Muscle layer of duodenum (tissue), 2 donors: ENCODE measurements at regions not wholly inside any gene's neighbourhood (a gene's known extent, or its start where the extent isn't known, plus 50 kb on each side); places are given as distances from the start of the nearest gene placed in this dataset.

Experiments used
- H3K27ac ChIP-seq: one replicate; pipeline ENCODE4 v1.7.0; 2013; ENCODE audit warnings: mild to moderate bottlenecking, low read length
- H3K27me3 ChIP-seq: one replicate; pipeline ENCODE4 v1.7.0; 2013; ENCODE audit warnings: low read depth, mild to moderate bottlenecking, control low read depth, low read length
- H3K36me3 ChIP-seq, 2 donors: one replicate each; pipeline ENCODE4 v1.7.0; 2013; ENCODE audit warnings: low read length in 2 of 2, control low read depth in 1 of 2, mild to moderate bottlenecking in 1 of 2; ENCODE audit not compliant: insufficient read depth in 2 of 2, control insufficient read depth in 1 of 2
- H3K4me1 ChIP-seq, 2 donors: one replicate each; pipeline ENCODE4 v1.7.0; 2013; ENCODE audit warnings: low read length in 2 of 2, mild to moderate bottlenecking in 2 of 2, control low read depth in 1 of 2, moderate library complexity in 1 of 2; ENCODE audit not compliant: insufficient read depth in 2 of 2, control insufficient read depth in 1 of 2
- H3K4me3 ChIP-seq, 2 donors: one replicate each; pipeline ENCODE4 v1.7.0; 2013; ENCODE audit warnings: low read length in 2 of 2, low read depth in 1 of 2, mild to moderate bottlenecking in 1 of 2
- H3K9me3 ChIP-seq, 2 donors: one replicate each; pipeline ENCODE4 v1.7.0; 2013; ENCODE audit warnings: low read length in 2 of 2, control low read depth in 1 of 2, mild to moderate bottlenecking in 1 of 2; ENCODE audit not compliant: control insufficient read depth in 1 of 2
- donor health status: healthy.

- Histone ChIP-seq H3K9me3 (no peaks in the 10 kb centered on the region), H3K27ac (no peak overlapping the region), H3K36me3 (no peaks in the 10 kb centered on the region), H3K27me3 (no peaks in the 10 kb centered on the region), H3K4me3 (no peak overlapping the region), H3K4me1 (peaks cover 0 to 4% of the 10 kb centered on the region in 2 donors)
Measured at GRCh38 chr2:239514754-239515530, 114.1 kb upstream of the HDAC4 start.

DNA sequence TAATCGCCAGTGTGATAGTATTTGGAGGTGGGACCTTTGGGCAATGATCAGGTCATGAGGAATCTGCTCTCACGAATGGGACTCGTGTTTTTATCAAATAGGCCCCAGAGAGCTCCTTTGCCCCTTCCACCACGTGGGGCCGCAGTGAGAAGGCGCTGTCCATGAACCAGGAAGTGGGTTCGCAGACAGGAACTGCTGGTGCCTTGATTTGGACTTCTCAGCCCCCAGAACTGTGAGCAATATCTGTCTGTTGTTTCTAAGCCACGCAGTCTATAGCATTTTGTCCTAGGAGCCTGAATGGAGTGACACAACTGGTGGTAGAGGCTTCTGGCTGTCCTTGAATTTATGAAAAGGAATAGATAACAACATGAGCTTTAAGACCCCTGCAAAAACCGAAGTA lies 111.2 kb upstream of the HDAC4 start:
- Histone ChIP-seq H3K9me3 (no peaks in the 10 kb centered on the region), H3K27ac (no peak overlapping the region), H3K36me3 (no peaks in the 10 kb centered on the region), H3K4me3 (no peak overlapping the region), H3K27me3 (no peaks in the 10 kb centered on the region), H3K4me1 (no peaks in the 10 kb centered on the region)

DNA sequence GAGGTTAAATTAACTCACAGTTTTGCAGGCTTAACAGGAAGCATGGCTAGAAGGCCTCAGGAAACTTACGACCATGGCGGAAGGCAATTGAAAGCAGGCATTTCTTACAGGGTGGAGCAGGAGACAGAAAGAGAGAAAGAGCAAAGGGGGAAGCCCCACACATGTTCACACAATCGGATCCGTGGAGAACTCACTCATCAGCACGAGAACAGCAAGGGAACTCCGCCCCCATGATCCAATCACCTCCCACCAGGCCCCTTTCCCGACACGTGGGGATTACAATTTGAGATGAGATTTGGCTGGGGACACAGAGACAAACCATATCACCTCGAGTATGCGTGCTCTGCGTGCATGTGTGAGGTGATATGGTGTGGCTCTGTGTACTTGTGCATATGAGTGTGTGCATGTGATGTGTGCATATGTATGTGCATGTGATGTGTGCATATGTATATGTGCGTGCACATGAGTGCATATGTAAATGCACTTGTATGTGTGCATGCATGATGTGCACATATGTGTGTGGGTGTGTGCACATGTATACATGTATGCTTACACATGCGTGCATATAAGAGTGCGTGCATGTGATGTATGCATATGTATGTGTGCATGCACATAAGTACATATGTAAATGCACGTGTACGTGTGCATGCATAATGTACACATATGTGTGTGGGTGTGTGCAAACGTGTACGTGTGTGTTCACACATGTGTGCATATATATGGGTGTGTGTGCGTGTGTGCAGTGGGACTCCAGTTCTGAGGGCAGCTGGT lies 108.7 kb upstream of the HDAC4 start:
- Histone ChIP-seq H3K36me3 (no peaks in the 10 kb centered on the region), H3K27ac (no peak overlapping the region), H3K4me1 (no peaks in the 10 kb centered on the region), H3K9me3 (no peaks in the 10 kb centered on the region), H3K27me3 (no peaks in the 10 kb centered on the region), H3K4me3 (no peak overlapping the region)

- Histone ChIP-seq H3K4me1 (no peaks in the 10 kb centered on the region), H3K36me3 (no peaks in the 10 kb centered on the region), H3K9me3 (no peaks in the 10 kb centered on the region), H3K27ac (no peak overlapping the region), H3K27me3 (no peaks in the 10 kb centered on the region), H3K4me3 (no peak overlapping the region)
Measured at GRCh38 chr2:239508261-239508660, 107.4 kb upstream of the HDAC4 start.

DNA sequence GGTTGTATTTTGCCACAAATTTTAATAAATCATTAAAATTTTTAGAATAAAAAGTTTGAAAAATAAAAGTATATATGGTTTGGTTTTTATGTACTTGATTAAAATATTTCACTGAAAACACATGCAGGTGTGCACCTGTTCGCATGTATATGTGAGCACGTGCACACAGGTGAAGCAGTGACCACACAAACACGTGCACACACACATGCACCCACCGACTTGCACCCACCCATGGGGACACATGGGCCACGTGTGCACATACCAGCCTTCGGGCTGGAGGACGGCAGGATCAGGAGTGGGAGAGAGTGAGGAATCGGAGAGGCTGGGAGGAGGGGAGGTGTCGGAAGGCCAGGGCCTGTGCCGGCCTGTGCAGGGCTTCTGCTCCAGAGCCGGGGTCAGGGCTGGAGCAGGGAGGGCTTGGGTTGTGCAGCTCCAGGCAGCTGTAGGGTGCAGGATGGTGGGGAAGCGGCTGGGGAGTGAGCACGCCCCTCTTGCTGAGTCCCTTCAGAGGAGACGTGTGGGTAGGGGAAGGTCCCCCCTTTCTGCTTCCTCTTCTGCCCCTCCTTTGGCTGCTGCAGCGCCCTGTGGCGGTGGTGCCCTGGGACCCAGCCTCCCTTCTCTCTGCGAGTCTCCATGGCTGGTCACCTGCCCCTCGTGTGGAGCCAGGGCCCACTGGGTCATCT lies 106.9 kb upstream of the HDAC4 start:
- Histone ChIP-seq H3K4me1 (no peaks in the 10 kb centered on the region), H3K27ac (no peak overlapping the region), H3K36me3 (no peaks in the 10 kb centered on the region), H3K4me3 (no peak overlapping the region), H3K27me3 (no peaks in the 10 kb centered on the region), H3K9me3 (no peaks in the 10 kb centered on the region)

GRCh38 chr2:239506961-239507360 lies 106.1 kb upstream of the HDAC4 start:
- Histone ChIP-seq H3K9me3 (no peaks in the 10 kb centered on the region), H3K36me3 (no peaks in the 10 kb centered on the region), H3K4me1 (no peaks in the 10 kb centered on the region), H3K4me3 (no peak overlapping the region), H3K27me3 (no peaks in the 10 kb centered on the region), H3K27ac (no peak overlapping the region)

DNA sequence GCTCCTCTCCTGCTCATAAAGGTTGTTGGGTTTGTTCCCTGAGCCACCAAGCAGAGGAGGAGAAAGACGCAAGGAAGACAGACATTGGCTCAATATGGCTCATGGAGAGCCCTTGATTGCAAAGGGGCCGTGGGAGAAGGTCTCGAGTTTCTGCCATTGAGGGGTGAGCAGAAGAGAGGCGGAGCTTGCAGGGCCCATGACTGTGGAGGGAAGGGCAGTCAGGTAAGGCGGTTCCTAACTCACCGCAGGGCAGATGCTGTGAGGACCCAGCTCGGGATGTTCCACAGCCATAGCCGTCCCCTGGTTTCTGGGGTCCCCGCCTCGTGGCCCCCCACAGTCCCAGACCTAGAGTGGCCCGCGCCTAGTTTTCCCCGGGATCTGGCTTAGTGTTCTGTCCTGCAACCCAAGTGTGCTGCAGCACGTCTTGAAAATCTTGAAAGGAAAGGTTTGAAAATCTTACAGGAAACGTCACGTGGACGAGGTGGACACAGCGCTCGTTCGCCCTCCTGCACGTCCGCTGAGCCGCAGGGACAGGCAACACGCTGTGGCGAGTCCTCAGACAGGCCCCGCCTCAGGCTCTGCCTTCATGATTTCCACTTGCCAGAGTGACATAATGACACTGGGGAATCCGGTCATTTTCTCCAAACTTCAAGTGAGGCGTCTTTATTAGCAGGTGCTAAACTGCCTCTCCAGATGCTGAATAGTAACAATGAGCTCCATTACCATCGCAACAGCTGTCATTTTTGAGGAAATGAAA lies 105.5 kb upstream of the HDAC4 start:
- H3K4me1 ChIP-seq: no peaks in the 10 kb centered on the region
- no peaks in the 10 kb centered on the region for H3K27me3 ChIP-seq
- no peak overlapping the region for H3K4me3 ChIP-seq
- no peaks in the 10 kb centered on the region for H3K36me3 ChIP-seq
- no peak overlapping the region for H3K27ac ChIP-seq
- no peaks in the 10 kb centered on the region for H3K9me3 ChIP-seq

- no peaks in the 10 kb centered on the region for H3K9me3 ChIP-seq
- H3K4me1 ChIP-seq: no peaks in the 10 kb centered on the region
- no peak overlapping the region for H3K4me3 ChIP-seq
- H3K36me3 ChIP-seq: no peaks in the 10 kb centered on the region
- no peak overlapping the region for H3K27ac ChIP-seq
- H3K27me3 ChIP-seq: no peaks in the 10 kb centered on the region
Measured at GRCh38 chr2:239504643-239505235, 103.9 kb upstream of the HDAC4 start.

- H3K36me3 ChIP-seq: no peaks in the 10 kb centered on the region
- H3K4me3 ChIP-seq: no peak overlapping the region
- peaks cover 0 to 10% of the 10 kb centered on the region in 2 donors for H3K4me1 ChIP-seq
- no peak overlapping the region for H3K27ac ChIP-seq
- no peaks in the 10 kb centered on the region for H3K27me3 ChIP-seq
- H3K9me3 ChIP-seq: no peaks in the 10 kb centered on the region
Measured at GRCh38 chr2:239502430-239503186, 101.8 kb upstream of the HDAC4 start.
